Stomach (tissue), 4 donors: ENCODE measurements at regions not wholly inside any gene's neighbourhood (a gene's known extent, or its start where the extent isn't known, plus 50 kb on each side); places are given as distances from the start of the nearest gene placed in this dataset.

ENCODE experiments used
- EP300 ChIP-seq: sonication (generic); formaldehyde crosslinking; IDR thresholded peaks from one replicate; pipeline ENCODE4 v1.6.1; 2017; ENCODE audit warnings: antibody characterized with exemption
- POLR2A ChIP-seq, 4 donors: fragments of 450-650 bp; IDR thresholded peaks; one replicate each; pipeline ENCODE4 v1.6.1; 2016; ENCODE audit warnings: antibody characterized with exemption in 4 of 4, control low read depth in 2 of 4, mild to moderate bottlenecking in 1 of 4, moderate library complexity in 1 of 4
- TF ChIP-seq, protein P1 (sequence below), 7 experiments: fragments of 450-650 bp in 4 of 7; fragments of 200-600 bp in 3 of 7; sonication (generic) in 3 of 7; IDR thresholded peaks; one replicate each; pipeline ENCODE4 v1.5.1; 2016 to 2019; ENCODE audit warnings: antibody characterized with exemption in 7 of 7, control low read depth in 2 of 7, mild to moderate bottlenecking in 1 of 7

DNA sequence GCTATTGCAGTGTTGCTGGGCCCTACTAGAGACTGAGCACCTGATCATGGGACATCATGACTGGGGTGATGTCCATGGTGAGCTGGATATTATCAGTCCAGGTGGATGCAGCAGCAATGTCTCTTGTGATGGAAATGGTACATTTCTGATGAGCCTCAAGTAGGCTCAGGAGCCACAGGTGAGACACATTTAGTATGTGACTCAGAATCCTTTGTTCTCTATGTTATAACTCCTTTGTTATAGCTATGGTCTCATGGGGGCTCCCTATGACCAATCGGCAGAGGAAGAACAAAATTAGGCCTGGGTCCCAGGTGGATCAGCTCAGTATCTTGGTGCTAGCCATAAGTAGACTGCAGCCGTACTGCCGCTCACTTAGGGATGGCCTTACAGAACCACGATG is 107.9 kb upstream of the FAT1 start:
- TF ChIP-seq POLR2A (IDR thresholded peaks at IDR 0.05) = no peak
- TF ChIP-seq, protein P1, sequence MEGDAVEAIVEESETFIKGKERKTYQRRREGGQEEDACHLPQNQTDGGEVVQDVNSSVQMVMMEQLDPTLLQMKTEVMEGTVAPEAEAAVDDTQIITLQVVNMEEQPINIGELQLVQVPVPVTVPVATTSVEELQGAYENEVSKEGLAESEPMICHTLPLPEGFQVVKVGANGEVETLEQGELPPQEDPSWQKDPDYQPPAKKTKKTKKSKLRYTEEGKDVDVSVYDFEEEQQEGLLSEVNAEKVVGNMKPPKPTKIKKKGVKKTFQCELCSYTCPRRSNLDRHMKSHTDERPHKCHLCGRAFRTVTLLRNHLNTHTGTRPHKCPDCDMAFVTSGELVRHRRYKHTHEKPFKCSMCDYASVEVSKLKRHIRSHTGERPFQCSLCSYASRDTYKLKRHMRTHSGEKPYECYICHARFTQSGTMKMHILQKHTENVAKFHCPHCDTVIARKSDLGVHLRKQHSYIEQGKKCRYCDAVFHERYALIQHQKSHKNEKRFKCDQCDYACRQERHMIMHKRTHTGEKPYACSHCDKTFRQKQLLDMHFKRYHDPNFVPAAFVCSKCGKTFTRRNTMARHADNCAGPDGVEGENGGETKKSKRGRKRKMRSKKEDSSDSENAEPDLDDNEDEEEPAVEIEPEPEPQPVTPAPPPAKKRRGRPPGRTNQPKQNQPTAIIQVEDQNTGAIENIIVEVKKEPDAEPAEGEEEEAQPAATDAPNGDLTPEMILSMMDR (IDR thresholded peaks at IDR 0.05) = no peak
- no peak for TF ChIP-seq EP300
